ENCODE measurements at regions not wholly inside any gene's neighbourhood (a gene's known extent, or its start where the extent isn't known, plus 50 kb on each side); places are given as distances from the start of the nearest gene placed in this dataset.
"Not testable (repeated sequence)": the region's sequence is repeated elsewhere in the genome, so short reads cannot be mapped to it uniquely, and the experiment has no call there.

- H2AK9ac ChIP-seq (replicated peaks; ENCODE audit: low read depth, low read length, poor library complexity); H3K27ac ChIP-seq (ENCODE audit: insufficient read depth, low read length); H3K79me1 ChIP-seq (ENCODE audit: low read depth in 1 of 2, low read length in 2 of 2); H2BK5ac ChIP-seq (ENCODE audit: low read depth, low read length, poor library complexity, severe bottlenecking); intact Hi-C loops (cut with micrococcal nuclease); POLR2A ChIA-PET (ENCODE audit: unreplicated experiment); H2BK20ac ChIP-seq (ENCODE audit: low read depth, low read length); H3K56ac ChIP-seq (ENCODE audit: extremely low read depth, insufficient read depth, low read length); H3K4me3 ChIP-seq (ENCODE audit: insufficient read depth, low read depth, low read length); H3K14ac ChIP-seq (replicated peaks; ENCODE audit: low read depth, low read length); H3K23ac ChIP-seq (ENCODE audit: low read depth, low read length); H3K9me1 ChIP-seq (ENCODE audit: insufficient read depth, low read length); H4K5ac ChIP-seq (ENCODE audit: low read depth, low read length); H3K4ac ChIP-seq (ENCODE audit: low read depth, low read length); H2BK15ac ChIP-seq (ENCODE audit: low read depth, low read length); H4K91ac ChIP-seq (ENCODE audit: insufficient read depth, low read depth, low read length); in situ Hi-C loops (cut with MboI; ENCODE audit: low sequenced_read_pairs); H2AFZ ChIP-seq (replicated peaks; ENCODE audit: low read length, poor library complexity); H3K9me3 ChIP-seq (ENCODE audit: control insufficient read depth, insufficient read depth, low read length); H3K9ac ChIP-seq (ENCODE audit: low read depth, low read length); H2BK120ac ChIP-seq (ENCODE audit: low read depth, low read length); H3K18ac ChIP-seq (ENCODE audit: low read depth, low read length); CTCF ChIA-PET; H3K4me2 ChIP-seq (ENCODE audit: low read depth, low read length); H4K8ac ChIP-seq (ENCODE audit: low read depth in 2 of 2, low read length in 2 of 2); DNase-seq; BruUV-seq (replicated peaks); H4K20me1 ChIP-seq (ENCODE audit: insufficient read depth, low read length); H2AK5ac ChIP-seq (ENCODE audit: low read depth, low read length); dilution Hi-C loops (cut with HindIII; ENCODE audit: low sequenced_read_pairs, unreplicated experiment); H3K27me3 ChIP-seq (ENCODE audit: control insufficient read depth, insufficient read depth, low read length); ATAC-seq (ENCODE audit: low read depth); H3K4me1 ChIP-seq (ENCODE audit: control insufficient read depth, insufficient read depth, low read length); H3K36me3 ChIP-seq (ENCODE audit: control insufficient read depth, insufficient read depth, low read length): not testable (repeated sequence)
- WGBS, 2 experiments (ENCODE audit: extremely low coverage in 2 of 2, insufficient read length in 1 of 2), result 82% methylated on average over 2 of the region's 6 CpGs; no CpG with 5 or more reads in 1 of the 2 experiments
Observed at GRCh38 chr2:94579221-94579620, 292.0 kb upstream of the TEKT4 start.

GRCh38 chr2:94583081-94583723 is 288.0 kb upstream of the TEKT4 start:
- H3K4me3 ChIP-seq (ENCODE audit: insufficient read depth, low read depth, low read length); H4K20me1 ChIP-seq (ENCODE audit: insufficient read depth, low read length); H2BK15ac ChIP-seq (ENCODE audit: low read depth, low read length); H4K8ac ChIP-seq (ENCODE audit: low read depth in 2 of 2, low read length in 2 of 2); H3K79me1 ChIP-seq (ENCODE audit: low read depth in 1 of 2, low read length in 2 of 2); H3K27ac ChIP-seq (ENCODE audit: insufficient read depth, low read length); H3K14ac ChIP-seq (replicated peaks; ENCODE audit: low read depth, low read length); H3K56ac ChIP-seq (ENCODE audit: extremely low read depth, insufficient read depth, low read length); H3K36me3 ChIP-seq (ENCODE audit: control insufficient read depth, insufficient read depth, low read length); H2AFZ ChIP-seq (replicated peaks; ENCODE audit: low read length, poor library complexity); ATAC-seq (ENCODE audit: low read depth); in situ Hi-C loops (cut with MboI; ENCODE audit: low sequenced_read_pairs); H4K91ac ChIP-seq (ENCODE audit: insufficient read depth, low read depth, low read length); intact Hi-C loops (cut with micrococcal nuclease); H3K27me3 ChIP-seq (ENCODE audit: control insufficient read depth, insufficient read depth, low read length); H2AK9ac ChIP-seq (replicated peaks; ENCODE audit: low read depth, low read length, poor library complexity); H2BK120ac ChIP-seq (ENCODE audit: low read depth, low read length); POLR2A ChIA-PET (ENCODE audit: unreplicated experiment); H3K9me3 ChIP-seq (ENCODE audit: control insufficient read depth, insufficient read depth, low read length); H2BK20ac ChIP-seq (ENCODE audit: low read depth, low read length); H4K5ac ChIP-seq (ENCODE audit: low read depth, low read length); H3K4me1 ChIP-seq (ENCODE audit: control insufficient read depth, insufficient read depth, low read length); H3K9ac ChIP-seq (ENCODE audit: low read depth, low read length); dilution Hi-C loops (cut with HindIII; ENCODE audit: low sequenced_read_pairs, unreplicated experiment); H3K23ac ChIP-seq (ENCODE audit: low read depth, low read length); H3K9me1 ChIP-seq (ENCODE audit: insufficient read depth, low read length); CTCF ChIA-PET; H2BK5ac ChIP-seq (ENCODE audit: low read depth, low read length, poor library complexity, severe bottlenecking); H3K4ac ChIP-seq (ENCODE audit: low read depth, low read length); H2AK5ac ChIP-seq (ENCODE audit: low read depth, low read length); DNase-seq; BruUV-seq (replicated peaks); H3K4me2 ChIP-seq (ENCODE audit: low read depth, low read length); H3K18ac ChIP-seq (ENCODE audit: low read depth, low read length): not testable (repeated sequence)
- 0% methylated on average over 1 of the region's 8 CpGs; no CpG with 5 or more reads in 1 of the 2 experiments for WGBS, 2 experiments (ENCODE audit: extremely low coverage in 2 of 2, insufficient read length in 1 of 2)
